SK-N-DZ (cell line): ENCODE measurements at regions not wholly inside any gene's neighbourhood (a gene's known extent, or its start where the extent isn't known, plus 50 kb on each side); places are given as distances from the start of the nearest gene placed in this dataset.
"Not testable (repeated sequence)": the region's sequence is repeated elsewhere in the genome, so short reads cannot be mapped to it uniquely, and the experiment has no call there.

ENCODE experiments used
- DNase-seq: peaks from one replicate; pipeline ENCODE4 v3.0.0-alpha.2; 2015; ENCODE audit warnings: low spot score

- no peak for DNase-seq
These were observed 2212.0 kb downstream of the PCDH7 start for GRCh38 chr4:32932156-32932555.

DNA sequence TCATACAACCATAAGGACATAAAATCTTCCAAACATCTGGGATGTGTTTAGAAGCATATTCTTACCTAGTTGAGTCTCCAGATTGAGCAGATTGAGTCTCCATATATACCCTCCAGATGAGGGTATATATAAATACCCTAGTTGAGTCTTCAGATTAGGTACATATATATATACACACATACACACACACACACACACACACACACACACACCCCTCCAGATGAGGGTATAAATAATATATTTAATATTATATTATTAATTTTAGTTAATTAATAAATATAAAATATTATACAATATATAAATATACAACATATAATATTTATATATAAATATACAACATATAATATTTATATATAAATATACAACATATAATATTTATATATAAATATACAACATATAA lies 2219.1 kb downstream of the PCDH7 start:
- DNase-seq, result not testable (repeated sequence)

DNA sequence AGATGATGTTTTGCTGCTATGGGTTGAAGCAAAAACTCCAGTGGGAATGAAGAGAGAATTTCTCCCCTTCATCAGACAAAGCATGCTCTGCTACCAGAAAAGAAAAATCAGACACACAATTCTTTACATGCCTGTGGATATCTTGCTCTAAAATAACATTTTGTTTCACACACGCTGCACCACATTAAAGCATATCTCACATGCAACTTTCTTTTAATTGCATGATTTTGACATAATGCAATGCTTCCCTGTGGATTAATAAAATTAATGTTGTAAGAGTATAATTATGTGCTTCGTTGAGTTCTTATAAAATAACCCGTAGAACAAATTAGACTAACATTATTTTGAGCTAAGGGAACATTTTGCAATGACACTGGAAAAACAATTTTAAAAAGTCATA lies 2230.7 kb downstream of the PCDH7 start:
- DNase-seq, result no peak

GRCh38 chr4:32958586-32958985 lies 2238.4 kb downstream of the PCDH7 start:
- DNase-seq, result no peak

DNA sequence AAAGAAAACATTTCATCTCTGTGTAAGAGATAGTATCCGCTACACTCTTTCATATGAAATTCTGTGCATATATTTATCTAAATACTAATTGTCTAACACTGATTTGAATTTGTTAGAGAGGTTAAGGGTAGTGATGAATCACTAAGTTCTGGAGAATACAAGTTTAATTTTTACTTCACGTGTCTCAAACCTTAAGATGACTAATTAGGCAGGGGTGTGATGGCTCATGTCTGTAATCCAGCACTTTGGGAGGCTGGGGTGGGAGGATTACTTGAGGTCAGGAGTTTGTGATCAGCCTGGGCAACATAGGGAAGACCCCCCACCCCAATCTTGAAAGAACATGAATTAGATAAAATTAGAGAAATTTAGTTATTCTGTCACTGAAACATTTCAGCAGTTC lies 2241.9 kb downstream of the PCDH7 start:
- no peak for DNase-seq

GRCh38 chr4:32985256-32985655 lies 2265.1 kb downstream of the PCDH7 start:
- no peak for DNase-seq

DNA sequence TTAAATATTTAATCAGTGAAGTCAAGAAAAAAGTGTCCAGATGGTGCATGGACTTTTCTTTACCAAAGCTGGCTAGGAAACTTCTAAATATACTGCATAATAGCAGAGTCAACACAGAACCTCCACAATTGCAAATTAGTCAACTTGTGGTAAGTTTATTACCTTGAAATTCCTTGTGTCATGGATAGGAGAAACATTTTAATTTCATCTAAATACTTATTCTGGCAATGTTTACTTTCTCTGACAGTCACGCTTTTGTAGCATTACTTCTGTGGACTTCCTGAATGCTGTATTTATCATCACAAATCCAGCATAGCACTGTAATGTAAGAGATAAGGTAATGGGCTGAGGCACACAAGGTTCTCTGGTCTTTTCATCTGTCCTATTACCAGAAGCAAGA lies 2266.1 kb downstream of the PCDH7 start:
- no peak for DNase-seq

- no peak for DNase-seq
These were observed 2266.9 kb downstream of the PCDH7 start for GRCh38 chr4:32987111-32987510.

DNA sequence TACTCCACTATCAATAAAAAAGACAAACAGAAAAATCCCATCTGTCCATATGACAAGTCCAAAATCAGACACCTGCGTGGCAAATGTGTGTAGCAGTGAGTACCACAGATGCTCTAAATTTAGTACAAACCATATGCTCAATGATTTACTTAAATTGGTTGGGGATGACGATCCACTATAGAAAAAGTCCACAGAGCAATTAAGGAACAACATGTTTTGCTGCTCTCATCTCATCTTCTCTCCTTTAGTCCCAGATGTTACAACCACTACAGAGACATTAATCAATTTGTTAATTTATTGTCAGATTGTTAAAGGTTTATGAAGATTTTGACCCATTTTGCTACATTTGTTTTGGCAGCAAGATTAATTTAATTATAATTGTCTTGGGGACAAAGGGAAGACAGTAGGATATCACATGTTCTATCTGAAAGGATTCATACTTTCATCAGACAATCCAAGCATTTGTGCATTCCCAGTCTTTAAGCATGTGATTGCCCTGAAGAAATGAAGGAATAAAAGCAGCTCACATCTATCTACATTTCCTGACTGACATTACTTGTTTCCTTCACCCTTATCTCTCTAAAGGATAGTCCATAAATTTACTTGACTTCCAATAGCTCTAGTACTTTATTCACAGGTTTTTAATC lies 2268.1 kb downstream of the PCDH7 start:
- DNase-seq, result no peak

DNA sequence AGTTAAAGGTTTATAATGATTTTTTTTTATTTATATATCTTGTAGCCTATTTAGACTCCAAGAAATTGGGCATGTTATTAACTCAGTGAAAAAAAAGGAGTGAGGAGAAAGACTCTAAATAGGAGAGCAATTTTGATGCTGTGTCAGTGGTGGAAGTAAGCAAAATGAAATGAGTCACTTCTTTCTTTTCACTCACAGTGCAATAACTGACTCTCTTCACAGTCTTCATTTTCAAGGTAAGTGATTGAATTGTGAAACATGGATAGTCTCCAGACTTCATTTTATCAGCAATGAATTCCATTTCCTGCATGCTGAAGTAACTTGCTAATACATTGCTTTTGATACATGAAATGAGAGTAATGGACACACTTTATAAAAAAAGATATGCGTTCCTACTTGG lies 2271.5 kb downstream of the PCDH7 start:
- DNase-seq, result no peak

- no peak for DNase-seq
These were observed 2275.1 kb downstream of the PCDH7 start for GRCh38 chr4:32994981-32995881.

GRCh38 chr4:33013282-33013681 lies 2293.1 kb downstream of the PCDH7 start:
- no peak for DNase-seq

- DNase-seq, result no peak
These were observed 2305.1 kb downstream of the PCDH7 start for GRCh38 chr4:33025236-33025635.

DNA sequence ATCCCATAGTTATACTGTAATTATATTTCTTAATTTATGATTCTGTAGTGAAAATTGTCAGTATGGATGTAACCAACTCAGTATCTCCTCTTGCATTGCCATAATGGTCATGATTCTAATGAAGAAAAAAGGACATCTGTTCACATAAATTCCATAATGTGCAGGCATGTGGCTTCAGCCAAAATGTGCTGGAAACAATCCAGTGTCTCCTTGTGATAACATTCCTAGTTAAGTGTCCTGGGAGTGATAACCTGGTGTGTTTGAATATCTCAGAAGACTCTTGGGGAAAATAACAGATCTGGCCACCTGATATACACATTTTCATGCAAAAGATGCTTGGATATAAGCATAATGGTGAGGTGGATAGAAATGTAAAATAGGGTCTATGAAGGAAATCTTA lies 2309.8 kb downstream of the PCDH7 start:
- DNase-seq, result no peak

- DNase-seq, result no peak
These were observed 2311.2 kb downstream of the PCDH7 start for GRCh38 chr4:33031328-33031727.

- DNase-seq, result no peak
These were observed 2317.3 kb downstream of the PCDH7 start for GRCh38 chr4:33037464-33037863.

DNA sequence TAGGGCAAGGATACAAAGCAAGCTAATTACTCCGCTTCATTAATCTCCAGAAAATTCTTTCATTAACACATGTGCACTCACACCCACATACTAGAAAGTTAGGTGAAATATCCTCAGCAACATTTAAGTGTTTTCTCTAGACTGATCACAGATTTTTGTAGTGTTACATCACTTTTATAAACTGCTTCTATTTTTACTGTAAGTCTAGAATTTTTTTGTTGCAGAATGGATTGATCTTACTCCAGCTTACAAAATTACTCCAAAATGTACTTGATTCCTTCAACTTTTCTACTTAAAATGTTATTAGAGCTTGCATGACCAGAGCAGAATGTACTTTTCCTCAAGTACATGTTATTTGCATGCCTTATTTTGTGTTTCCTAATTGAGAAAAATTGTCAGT lies 2325.2 kb downstream of the PCDH7 start:
- DNase-seq, result no peak

DNA sequence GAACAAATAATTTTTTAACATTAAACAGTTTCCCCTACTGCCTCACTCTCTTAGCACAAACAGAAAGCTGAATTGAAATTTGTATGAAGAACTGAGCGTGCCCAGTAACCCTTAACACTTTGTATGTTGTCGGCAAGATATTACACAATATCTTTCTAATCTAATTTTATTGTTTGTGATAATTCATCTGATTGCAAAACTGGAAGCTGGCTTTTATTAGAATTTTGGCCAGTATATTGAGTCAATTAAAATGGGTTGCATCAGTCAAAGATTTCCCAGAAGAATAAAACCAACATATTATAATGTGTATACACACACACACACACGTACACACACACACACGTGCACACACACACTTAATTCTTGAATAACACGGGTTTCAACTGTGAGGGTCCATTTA lies 2332.1 kb downstream of the PCDH7 start:
- no peak for DNase-seq

DNA sequence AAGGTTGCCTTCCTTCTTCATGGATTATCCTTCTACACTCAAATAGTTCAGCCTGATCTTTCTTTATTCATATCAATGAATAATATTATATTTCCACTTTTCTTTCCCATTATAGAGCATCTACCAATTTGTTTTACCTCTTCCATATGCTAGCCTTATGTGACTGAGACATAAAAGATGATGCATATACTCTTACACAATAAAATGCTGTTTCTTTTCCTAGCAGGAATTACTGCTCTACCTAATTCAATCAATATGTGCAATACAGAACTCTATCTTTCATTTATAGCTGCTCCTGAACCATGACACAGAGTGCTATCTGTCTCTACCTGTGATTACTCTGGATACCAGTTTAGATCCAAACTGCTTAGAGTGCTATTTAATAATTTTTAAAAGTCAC lies 2334.0 kb downstream of the PCDH7 start:
- DNase-seq, result no peak

DNA sequence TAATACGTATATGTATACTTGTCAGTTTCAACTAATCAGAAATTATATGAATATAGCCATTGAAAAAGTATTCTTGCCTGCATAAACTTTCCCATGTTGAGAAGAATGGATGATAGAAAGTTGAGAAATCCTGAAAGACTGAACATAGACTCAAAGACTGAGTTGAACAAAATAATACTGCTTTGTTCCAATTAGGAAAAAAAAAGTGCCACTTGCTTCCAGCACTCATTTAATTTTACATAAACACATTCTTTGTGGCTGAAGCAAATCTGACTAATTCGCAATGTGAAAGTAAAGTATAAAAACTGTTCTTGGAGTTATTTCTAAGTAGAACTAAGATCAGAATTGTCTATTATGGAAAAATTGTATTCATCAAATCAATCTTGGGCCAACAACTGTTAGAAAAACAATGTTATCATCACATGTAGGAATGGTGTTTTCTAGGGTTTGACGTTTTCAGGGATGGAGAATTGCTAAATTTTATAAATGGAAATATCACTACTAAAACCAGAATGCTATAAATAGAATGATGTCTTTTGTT lies 2334.6 kb downstream of the PCDH7 start:
- no peak for DNase-seq

DNA sequence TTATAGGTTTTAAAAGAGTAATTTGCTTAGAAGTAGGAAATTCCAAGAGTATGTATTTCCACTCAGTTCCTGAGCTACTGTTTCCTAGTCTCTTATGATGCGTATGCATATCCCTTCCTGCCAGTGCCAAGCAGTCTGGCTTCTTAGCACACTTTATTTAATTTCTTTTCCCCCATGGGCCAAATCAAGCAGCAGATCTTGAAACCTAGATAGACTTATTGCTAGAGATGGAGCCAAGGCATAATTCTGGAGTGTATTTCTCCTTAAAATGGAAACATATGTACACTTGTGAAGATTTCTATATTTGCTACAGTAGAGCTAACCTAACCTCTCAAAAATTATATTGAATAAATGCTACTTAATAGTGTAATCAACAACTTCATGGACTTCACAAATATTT lies 2337.6 kb downstream of the PCDH7 start:
- DNase-seq, result no peak

DNA sequence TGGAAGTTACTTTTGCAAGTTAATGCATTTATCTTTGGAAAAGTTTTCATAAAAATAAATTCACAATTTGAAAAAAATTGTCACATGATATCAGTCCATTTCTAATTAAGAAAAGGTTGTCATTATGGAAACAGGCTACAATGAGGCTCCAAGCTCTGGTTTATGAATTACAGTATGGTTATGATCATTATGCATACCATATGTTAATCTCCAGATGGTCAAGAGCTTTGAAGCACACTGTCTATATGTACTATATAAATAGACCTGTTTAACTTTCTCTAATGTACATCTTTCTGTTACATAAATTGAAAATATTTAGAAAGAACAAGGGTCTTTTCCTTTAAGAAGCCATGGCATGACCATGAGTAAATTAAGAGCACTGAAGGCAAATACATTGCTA lies 2338.8 kb downstream of the PCDH7 start:
- no peak for DNase-seq
